ENCODE measurements at regions not wholly inside any gene's neighbourhood (a gene's known extent, or its start where the extent isn't known, plus 50 kb on each side); places are given as distances from the start of the nearest gene placed in this dataset.

- no TSS peak for BruUV-seq (replicated peaks)
- Mint-ChIP-seq H3K27me3 (ENCODE audit: unreplicated experiment) (peaks cover 19% of the 10 kb centered on the region), H3K4me1 (ENCODE audit: low read depth, unreplicated experiment) (no peaks in the 10 kb centered on the region), H3K9me3 (ENCODE audit: low read depth, unreplicated experiment) (peaks cover 4% of the 10 kb centered on the region), H3K4me3 (ENCODE audit: low read depth, unreplicated experiment) (no peak overlapping the region), H3K36me3 (ENCODE audit: insufficient read depth, unreplicated experiment) (no peaks in the 10 kb centered on the region), H3K27ac (ENCODE audit: unreplicated experiment) (no peak overlapping the region)
- TF ChIP-seq, protein P1, sequence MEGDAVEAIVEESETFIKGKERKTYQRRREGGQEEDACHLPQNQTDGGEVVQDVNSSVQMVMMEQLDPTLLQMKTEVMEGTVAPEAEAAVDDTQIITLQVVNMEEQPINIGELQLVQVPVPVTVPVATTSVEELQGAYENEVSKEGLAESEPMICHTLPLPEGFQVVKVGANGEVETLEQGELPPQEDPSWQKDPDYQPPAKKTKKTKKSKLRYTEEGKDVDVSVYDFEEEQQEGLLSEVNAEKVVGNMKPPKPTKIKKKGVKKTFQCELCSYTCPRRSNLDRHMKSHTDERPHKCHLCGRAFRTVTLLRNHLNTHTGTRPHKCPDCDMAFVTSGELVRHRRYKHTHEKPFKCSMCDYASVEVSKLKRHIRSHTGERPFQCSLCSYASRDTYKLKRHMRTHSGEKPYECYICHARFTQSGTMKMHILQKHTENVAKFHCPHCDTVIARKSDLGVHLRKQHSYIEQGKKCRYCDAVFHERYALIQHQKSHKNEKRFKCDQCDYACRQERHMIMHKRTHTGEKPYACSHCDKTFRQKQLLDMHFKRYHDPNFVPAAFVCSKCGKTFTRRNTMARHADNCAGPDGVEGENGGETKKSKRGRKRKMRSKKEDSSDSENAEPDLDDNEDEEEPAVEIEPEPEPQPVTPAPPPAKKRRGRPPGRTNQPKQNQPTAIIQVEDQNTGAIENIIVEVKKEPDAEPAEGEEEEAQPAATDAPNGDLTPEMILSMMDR (IDR thresholded peaks at IDR 0.05; ENCODE audit: unreplicated experiment), result no peak
- CTCF ChIA-PET, result no interaction called here
- DNase-seq, result no peak
- intact Hi-C loops (cut with micrococcal nuclease; ENCODE audit: unreplicated experiment), result no loop called here
These were observed 276.9 kb upstream of the SKOR2 start for GRCh38 chr18:47528343-47528742.

GRCh38 chr18:47526147-47526546 lies 274.7 kb upstream of the SKOR2 start:
- H3K36me3 Mint-ChIP-seq (ENCODE audit: insufficient read depth, unreplicated experiment), result no peaks in the 10 kb centered on the region
- CTCF ChIA-PET, result no interaction called here
- no peak overlapping the region for H3K4me3 Mint-ChIP-seq (ENCODE audit: low read depth, unreplicated experiment)
- no TSS peak for BruUV-seq (replicated peaks)
- peaks cover 27% of the 10 kb centered on the region for H3K27me3 Mint-ChIP-seq (ENCODE audit: unreplicated experiment)
- H3K4me1 Mint-ChIP-seq (ENCODE audit: low read depth, unreplicated experiment), result no peaks in the 10 kb centered on the region
- TF ChIP-seq, protein P1 (IDR thresholded peaks at IDR 0.05; ENCODE audit: unreplicated experiment), result no peak
- H3K9me3 Mint-ChIP-seq (ENCODE audit: low read depth, unreplicated experiment), result peaks cover 4% of the 10 kb centered on the region
- DNase-seq, result no peak
- intact Hi-C loops (cut with micrococcal nuclease; ENCODE audit: unreplicated experiment), result no loop called here
- no peak overlapping the region for H3K27ac Mint-ChIP-seq (ENCODE audit: unreplicated experiment)

GRCh38 chr18:47522359-47522758 lies 270.9 kb upstream of the SKOR2 start:
- TF ChIP-seq, protein P1 (IDR thresholded peaks at IDR 0.05; ENCODE audit: unreplicated experiment), result no peak
- H3K4me3 Mint-ChIP-seq (ENCODE audit: low read depth, unreplicated experiment), result no peak overlapping the region
- no TSS peak for BruUV-seq (replicated peaks)
- no peak overlapping the region for H3K27ac Mint-ChIP-seq (ENCODE audit: unreplicated experiment)
- H3K9me3 Mint-ChIP-seq (ENCODE audit: low read depth, unreplicated experiment), result peaks cover 4% of the 10 kb centered on the region
- no peaks in the 10 kb centered on the region for H3K4me1 Mint-ChIP-seq (ENCODE audit: low read depth, unreplicated experiment)
- CTCF ChIA-PET, result no interaction called here
- no peak for DNase-seq
- peaks cover 27% of the 10 kb centered on the region for H3K27me3 Mint-ChIP-seq (ENCODE audit: unreplicated experiment)
- H3K36me3 Mint-ChIP-seq (ENCODE audit: insufficient read depth, unreplicated experiment), result no peaks in the 10 kb centered on the region
- intact Hi-C loops (cut with micrococcal nuclease; ENCODE audit: unreplicated experiment), result no loop called here

- Mint-ChIP-seq H3K27me3 (ENCODE audit: unreplicated experiment) (peaks cover 27% of the 10 kb centered on the region), H3K27ac (ENCODE audit: unreplicated experiment) (no peak overlapping the region), H3K9me3 (ENCODE audit: low read depth, unreplicated experiment) (peaks cover 4% of the 10 kb centered on the region), H3K36me3 (ENCODE audit: insufficient read depth, unreplicated experiment) (no peaks in the 10 kb centered on the region), H3K4me3 (ENCODE audit: low read depth, unreplicated experiment) (no peak overlapping the region), H3K4me1 (ENCODE audit: low read depth, unreplicated experiment) (no peaks in the 10 kb centered on the region)
- no peak for DNase-seq
- no TSS peak for BruUV-seq (replicated peaks)
- TF ChIP-seq, protein P1 (IDR thresholded peaks at IDR 0.05; ENCODE audit: unreplicated experiment), result no peak
- intact Hi-C loops (cut with micrococcal nuclease; ENCODE audit: unreplicated experiment), result no loop called here
- CTCF ChIA-PET, result interaction anchor here (0.7 kb wide), 1 partner anchor 88 kb away, joined by 3 read pairs; no protein-coding TSS in a partner anchor
These were observed 268.8 kb upstream of the SKOR2 start for GRCh38 chr18:47520263-47520662.

Data from Calu3 (cell line).